C4-2B (cell line): ENCODE measurements at regions not wholly inside any gene's neighbourhood (a gene's known extent, or its start where the extent isn't known, plus 50 kb on each side); places are given as distances from the start of the nearest gene placed in this dataset.

Experiments
- CTCF ChIP-seq: fragments of 450-650 bp; conservative IDR thresholded peaks from 2 replicates; pipeline ENCODE4 v1.5.1; 2017; ENCODE audit warnings: mild to moderate bottlenecking
- ZFX ChIP-seq: fragments of 450-650 bp; IDR thresholded peaks from 2 replicates; pipeline ENCODE4 v1.6.1; 2017

- no peak for TF ChIP-seq CTCF
- TF ChIP-seq ZFX, result no peak
Observed at GRCh38 chr7:130923365-130923764, 189.4 kb upstream of the KLF14 start.
